ENCODE measurements at regions not wholly inside any gene's neighbourhood (a gene's known extent, or its start where the extent isn't known, plus 50 kb on each side); places are given as distances from the start of the nearest gene placed in this dataset.
"Not testable (repeated sequence)": the region's sequence is repeated elsewhere in the genome, so short reads cannot be mapped to it uniquely, and the experiment has no call there.

- DNase-seq: no peak
Measured at GRCh38 chr21:26320596-26320995, 150.0 kb upstream of the APP start.

- DNase-seq: no peak
Measured at GRCh38 chr21:26307640-26308039, 137.1 kb upstream of the APP start.

- DNase-seq: no peak
Measured at GRCh38 chr21:26297851-26298250, 127.3 kb upstream of the APP start.

- no peak for DNase-seq
Measured at GRCh38 chr21:26293141-26293946, 122.8 kb upstream of the APP start.

GRCh38 chr21:26288026-26288425 is 117.5 kb upstream of the APP start:
- no peak for DNase-seq

- DNase-seq: no peak
Measured at GRCh38 chr21:26284531-26284930, 114.0 kb upstream of the APP start.

GRCh38 chr21:26282058-26282457 is 111.5 kb upstream of the APP start:
- DNase-seq: no peak

- DNase-seq: no peak
Measured at GRCh38 chr21:26281506-26281905, 110.9 kb upstream of the APP start.

GRCh38 chr21:26280775-26281174 is 110.2 kb upstream of the APP start:
- DNase-seq: no peak

- DNase-seq: no peak
Measured at GRCh38 chr21:26280148-26280547, 109.6 kb upstream of the APP start.

GRCh38 chr21:26275801-26276200 is 105.2 kb upstream of the APP start:
- DNase-seq: no peak

- DNase-seq: no peak
Measured at GRCh38 chr21:26273686-26274313, 103.2 kb upstream of the APP start.

- DNase-seq: no peak
Measured at GRCh38 chr21:26267389-26267788, 96.8 kb upstream of the APP start.

GRCh38 chr21:26246073-26246472 is 75.5 kb upstream of the APP start:
- DNase-seq: no peak

GRCh38 chr21:26245428-26245827 is 74.9 kb upstream of the APP start:
- no peak for DNase-seq

GRCh38 chr21:26238646-26239045 is 68.1 kb upstream of the APP start:
- no peak for DNase-seq

- no peak for DNase-seq
Measured at GRCh38 chr21:26236281-26236680, 65.7 kb upstream of the APP start.

GRCh38 chr21:26233297-26233696 is 62.7 kb upstream of the APP start:
- DNase-seq: not testable (repeated sequence)

GRCh38 chr21:26232491-26232890 is 61.9 kb upstream of the APP start:
- not testable (repeated sequence) for DNase-seq

- no peak for DNase-seq
Measured at GRCh38 chr21:26227130-26227529, 56.6 kb upstream of the APP start.

- DNase-seq: no peak
Measured at GRCh38 chr21:26226724-26227123, 56.2 kb upstream of the APP start.

- DNase-seq: no peak
Measured at GRCh38 chr21:26225046-26225445, 54.5 kb upstream of the APP start.

- DNase-seq: no peak
Measured at GRCh38 chr21:26224366-26224765, 53.8 kb upstream of the APP start.
